ENCODE measurements at regions not wholly inside any gene's neighbourhood (a gene's known extent, or its start where the extent isn't known, plus 50 kb on each side); places are given as distances from the start of the nearest gene placed in this dataset.

DNA sequence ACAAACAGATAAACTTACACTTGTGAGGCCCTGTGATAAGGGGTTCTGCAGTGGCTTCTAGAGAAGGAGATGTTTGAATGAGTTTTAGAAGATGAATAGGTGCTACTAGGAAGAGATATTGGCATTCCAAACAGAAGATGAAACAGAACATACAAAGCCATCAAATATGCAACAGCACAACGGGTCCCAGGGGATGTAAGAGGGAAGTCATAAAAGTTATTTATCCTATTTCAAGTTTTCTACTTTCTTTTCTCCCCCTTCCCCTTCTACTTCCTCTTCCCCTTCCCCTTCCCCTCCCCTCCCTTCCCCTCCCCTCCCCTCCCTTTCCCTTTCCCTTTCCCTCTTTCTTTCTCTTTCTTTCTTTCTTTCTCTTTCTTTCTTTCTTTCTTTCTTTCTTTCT lies 94.9 kb upstream of the CADM1 start:
- no peak for DNase-seq

DNA sequence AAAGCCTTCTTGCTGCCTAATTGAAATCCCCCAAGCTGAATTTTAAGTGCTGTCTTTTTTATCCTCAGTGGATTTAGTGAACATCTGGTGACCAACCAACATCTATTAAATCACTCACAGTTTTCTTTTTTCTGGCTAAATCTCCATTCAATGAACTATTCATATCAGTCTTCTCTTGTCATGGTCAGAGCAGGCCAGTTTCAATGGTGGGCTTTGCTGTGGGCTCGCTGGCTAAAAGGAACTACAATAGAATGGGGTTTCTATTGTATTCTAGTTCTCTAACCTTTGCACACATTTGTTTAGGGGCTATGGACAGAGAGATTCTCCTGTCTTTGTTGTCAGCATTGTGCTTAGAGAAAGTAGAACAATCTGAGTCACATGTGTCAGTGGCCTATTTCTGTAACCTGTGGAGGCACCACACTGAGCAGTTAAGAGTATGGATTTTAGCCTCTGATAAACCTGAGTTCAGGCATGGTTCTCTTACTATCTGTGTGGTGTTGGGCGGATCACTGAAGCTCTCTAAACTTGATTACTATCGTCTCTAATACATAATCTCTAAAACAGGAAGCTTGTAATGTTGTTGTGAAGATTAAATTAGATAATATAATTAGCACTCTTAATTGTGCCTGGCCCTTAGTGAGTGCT lies 94.2 kb upstream of the CADM1 start:
- no peak for DNase-seq

DNA sequence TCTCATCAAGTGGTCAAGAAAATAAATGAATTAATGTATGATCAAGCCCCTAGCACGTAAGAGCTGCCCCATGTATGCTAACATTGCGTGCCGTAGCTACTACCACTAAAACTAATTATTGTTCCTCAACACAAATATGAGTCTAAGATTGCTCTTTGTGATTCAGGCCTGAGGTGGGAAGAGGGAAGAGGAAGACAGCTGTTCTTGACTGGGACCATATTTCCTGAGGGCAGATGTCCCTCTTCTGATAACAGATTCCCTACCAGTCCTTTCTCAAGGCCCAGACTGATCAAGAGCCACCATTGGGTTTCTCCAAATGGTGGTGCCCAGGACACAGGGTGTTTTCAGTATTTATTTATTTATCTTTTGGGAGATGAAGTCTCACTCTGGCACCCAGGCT lies 87.2 kb upstream of the CADM1 start:
- no peak for DNase-seq

DNA sequence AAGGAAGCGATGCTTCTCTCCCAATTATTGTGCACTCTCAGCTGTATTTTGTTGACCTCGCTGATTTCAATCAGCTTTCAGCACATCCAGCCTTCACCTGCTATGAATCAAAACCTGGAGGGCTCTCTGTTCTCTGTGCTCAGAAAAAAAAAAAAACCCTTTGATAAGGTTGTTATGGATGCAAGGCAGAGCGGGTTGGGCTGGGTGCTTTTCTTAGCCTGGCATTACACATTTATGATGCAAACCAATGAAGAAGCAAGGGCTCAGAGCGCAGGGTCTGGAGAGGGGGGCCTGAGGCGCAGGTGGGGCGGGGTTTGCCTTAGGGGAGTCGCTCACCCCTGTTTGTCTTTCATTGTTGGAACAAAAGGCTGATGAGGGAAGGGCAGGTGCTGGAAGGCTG lies 86.0 kb upstream of the CADM1 start:
- DNase-seq: no peak

DNA sequence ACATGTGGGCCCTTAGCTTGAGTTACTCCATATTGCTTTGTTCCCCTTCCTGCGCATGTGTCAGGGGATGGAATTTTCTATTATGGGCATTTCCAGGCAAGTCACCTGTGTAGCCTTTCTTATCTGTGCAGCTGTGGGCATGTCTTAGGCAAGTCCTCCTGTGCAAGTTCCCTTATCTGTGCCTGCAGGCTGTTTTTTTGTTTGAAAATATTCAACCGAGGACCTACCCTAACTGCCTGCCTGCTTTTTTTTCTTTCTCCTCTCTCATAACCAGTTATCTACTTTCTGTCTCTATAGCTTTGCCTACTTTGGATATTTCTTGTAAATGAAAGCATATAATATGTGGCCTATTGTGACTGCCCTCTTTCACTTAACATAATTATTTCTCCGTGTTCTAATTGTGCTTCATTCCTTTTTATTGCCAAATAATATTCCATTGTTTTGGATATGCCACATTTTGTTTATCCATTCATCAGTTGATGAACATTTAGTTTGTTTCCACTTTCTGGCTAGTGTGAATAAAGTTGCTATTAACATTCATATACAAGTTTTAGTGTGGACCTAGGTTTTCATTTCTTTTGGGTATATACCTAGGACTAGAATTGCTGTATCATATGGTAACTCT lies 83.6 kb upstream of the CADM1 start:
- DNase-seq: no peak

DNA sequence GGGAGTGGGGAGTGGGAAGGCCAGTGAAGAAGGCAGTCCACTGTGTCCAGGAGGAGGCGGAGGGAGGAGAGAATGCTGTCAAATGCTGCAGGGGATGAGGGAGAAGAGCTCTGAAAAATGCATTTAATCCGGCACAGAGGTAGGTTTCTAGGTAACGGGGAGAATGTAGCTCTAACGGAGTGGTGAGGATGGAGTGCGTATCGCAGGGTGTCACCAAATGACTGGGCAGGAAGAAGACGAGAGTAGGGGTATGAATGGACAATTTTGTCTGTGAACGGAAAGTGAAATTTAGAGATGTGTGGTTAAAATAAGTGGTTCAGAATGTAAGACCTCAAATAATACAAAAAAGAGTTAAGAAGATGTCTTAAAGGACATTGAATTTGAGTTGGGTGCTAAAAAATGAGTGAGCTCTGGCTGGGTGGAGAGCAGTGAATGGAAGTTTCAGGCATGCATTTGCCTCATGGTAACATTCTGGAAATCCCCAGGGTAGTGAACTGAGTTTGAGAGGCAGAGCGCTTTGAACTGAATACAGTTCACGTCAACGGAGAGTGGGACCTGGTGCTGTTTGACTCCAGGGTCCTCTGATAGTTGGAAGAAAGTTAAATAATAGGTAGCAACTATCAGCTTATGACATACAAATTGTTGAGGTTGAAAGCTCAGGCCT lies 81.3 kb upstream of the CADM1 start:
- no peak for DNase-seq

DNA sequence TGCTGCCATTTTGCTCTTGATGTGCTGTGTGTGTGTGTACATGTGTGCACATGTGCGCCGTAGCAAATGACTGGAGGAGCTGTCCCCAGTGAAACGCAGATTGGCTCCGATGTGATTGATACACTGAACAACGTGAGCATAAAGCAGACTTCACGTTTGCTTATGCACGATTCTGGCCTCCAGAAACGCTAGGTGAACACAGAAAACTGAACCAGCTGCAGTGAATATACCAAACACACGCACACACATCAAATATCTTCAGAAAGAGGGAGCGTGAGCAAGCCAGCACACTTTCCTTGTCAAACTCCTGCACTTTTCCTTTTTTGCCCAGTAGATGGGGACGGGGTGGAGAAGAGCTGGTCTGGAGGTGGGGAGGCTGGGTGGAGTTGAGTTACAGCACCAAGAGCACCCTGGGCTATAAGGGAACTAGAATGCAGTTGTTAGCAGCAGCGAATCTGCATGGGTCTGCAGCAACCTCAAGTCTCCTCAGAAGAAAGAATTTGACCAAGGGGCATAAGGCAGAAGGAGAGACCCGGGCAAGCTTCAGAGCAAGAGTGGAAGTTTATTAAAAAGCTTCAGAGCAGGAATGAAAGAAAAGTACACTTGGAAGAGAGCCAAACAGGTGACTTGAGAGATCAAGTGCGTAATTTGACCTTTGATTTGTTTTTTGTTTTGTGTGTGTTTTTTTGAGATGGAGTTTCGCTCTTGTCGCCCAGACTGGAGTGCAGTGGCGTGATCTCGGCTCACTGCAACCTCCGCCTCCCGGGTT lies 77.8 kb upstream of the CADM1 start:
- DNase-seq: no peak

DNA sequence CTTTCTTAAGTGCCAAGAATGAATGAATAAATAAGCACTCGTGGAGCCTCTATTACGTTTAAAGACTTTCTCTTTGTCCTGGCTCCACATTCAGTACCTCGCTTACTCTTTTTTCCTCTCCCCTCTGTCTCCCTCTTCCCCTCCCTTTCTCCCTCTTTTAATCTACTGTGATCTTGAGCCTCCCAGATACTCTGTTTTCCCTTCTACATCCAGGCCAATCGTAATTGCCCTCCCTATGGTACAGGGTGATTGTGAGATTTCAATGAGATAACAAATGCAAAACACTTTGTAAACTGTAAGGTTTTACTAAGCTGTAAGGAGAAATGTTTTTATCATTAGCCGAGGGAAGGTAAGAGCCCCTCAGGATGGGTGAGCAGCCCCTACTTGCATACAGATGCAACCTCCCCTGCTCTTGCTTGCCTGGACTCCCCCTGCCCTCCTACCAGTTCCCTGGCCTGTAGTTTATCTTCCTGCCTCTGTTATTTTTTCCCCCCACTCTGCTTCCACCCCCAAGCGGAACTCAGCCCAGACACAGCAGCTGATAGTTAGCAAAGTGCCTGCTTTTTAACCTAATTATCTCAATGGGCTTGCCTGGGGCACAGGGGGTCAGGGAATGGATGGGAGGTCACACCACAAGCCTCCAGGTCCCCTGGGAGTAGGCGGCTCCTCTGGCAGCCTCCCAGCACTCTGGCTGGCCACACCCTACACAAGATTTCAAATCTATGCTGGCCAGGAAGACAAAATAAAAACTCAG lies 76.9 kb upstream of the CADM1 start:
- no peak for DNase-seq

DNA sequence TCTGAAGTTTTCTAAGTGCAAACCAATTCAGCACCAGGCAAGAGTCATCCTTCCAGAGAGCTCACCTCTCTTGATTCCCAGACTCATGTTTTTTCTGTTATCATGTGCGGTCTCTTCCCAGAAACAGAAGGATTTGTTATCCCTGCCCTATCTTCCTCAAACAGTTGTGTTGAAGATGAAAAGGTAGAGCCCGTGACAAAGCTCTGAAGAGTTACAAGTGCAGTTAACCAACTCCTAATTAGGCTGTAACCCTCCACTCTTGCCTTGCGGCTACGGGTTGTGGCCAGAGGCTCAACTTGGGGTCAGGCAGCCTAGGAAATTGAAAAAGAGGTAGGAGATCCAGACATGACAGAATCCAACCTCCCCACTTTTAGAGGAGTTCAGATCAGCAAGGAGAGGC lies 76.2 kb upstream of the CADM1 start:
- no peak for DNase-seq

DNA sequence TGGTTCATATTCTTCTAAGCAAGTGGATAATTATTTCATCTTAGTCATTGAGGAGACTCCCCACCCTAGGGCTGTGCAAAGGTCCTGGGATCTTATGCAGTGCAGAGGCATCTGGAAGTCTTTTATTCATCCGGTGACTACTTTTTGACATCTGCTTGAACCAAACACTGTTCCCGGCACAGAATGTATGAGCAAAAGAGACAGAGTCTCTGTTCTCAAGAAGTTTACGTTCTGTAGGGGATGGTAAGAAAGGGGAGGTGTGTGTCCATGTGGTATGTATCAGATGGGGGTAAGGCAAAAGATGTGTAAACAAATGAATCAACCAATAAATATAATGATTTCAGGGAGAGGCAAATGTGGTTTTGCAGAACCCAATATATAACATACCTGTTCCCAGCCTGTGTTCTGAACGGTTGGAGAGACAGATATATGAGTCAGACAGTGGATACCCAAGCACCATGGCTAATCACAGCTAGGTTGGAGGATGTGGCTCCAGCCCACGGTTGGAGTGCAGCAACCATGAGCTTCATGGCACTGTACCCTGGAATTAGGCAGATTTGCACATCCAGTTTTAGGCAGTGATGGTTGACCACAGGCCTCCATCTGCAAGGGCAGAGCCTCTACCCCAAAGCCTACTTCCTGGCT lies 75.1 kb upstream of the CADM1 start:
- DNase-seq: no peak

DNA sequence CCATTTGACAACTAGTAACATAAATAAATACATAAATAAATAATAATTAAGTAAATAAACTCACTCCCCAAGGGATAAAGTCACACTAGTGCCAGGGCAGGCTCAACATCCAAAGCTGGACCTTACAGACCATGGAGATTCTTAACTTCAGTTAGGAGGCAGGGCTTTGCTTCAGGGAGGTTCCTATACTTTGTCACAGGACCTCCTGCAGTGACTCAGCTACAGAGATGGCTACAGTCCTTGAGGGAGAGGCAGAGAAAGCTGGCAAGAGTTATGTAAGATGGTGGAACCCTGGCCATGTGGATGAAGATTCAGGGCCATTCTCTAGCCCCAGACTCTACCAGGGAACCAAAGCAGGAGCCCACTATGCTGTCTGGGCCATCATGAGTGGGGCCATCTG lies 74.1 kb upstream of the CADM1 start:
- DNase-seq: no peak

DNA sequence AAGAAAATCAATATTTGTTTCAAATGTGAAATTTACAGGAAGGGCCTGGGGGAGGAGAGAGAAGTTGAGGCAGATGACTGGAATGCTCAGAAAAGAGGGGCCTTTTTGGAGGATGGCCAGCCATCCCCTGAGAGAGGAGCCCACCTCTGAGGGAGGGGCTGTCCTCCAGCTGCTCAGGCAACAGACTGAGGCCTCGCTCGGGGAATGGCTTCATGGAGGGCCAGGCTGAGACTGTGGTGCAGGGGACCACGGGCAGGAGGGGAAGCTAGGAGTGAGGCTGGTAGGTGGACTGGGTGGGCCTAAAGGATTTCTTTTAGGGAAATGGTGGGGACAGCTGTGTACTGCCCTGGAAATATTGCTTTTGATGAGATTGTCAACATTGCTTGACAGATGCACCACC lies 73.5 kb upstream of the CADM1 start:
- DNase-seq: no peak

DNA sequence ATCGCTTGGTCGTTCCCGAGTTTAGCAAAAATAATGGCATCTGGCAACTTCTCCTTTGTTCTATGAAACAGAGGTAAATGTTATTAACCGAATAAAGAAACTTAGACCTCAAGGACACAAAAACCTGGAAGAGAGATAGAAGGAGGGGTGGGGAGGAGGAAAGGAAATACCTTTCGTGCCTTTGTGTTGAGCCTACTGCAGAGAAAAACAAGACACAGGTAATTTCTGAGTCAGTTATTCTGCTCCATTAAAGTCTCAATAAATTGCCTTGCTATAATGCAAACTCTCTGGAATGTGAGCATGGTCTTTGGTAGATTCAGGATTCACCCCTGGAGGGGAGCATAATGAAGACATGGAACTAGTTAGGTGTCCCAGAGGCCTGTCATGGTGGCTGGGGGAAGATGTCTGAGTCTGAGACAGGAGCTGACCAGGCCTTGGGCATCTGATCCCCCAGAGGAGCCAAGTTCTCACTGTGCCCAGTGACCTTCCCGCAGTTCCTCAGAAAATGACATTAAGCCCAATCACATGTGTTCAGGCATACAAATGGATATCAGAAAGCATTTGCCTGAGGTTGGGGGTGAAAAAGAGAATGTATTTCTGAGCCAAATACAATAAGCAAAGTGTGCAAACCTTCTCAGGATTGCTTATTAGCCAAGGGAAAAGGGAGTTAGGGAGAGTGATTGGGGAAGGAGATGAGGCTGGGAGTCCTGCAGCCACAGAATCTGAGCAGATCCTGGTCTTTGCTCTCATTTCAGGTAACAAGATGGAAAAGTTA lies 72.6 kb upstream of the CADM1 start:
- no peak for DNase-seq

DNA sequence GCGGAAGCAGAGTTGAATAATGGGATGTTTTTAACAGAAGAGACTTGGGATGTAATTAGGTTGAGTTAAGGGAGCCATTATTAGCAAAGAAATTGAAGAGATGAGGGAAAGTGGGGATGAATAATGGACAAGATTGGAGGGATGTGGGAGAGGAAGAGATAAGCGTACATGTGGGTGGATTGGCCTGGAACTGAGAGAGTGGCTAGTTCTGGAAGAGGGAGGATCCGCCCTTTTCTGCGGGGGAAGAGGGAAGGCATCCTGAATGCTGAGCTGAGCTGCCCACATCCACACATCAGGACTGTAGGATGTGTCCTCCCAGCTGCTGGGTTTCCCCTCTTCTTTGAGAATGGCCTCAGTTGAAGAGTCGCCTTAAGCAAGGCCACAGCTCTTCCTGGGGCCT lies 68.3 kb upstream of the CADM1 start:
- DNase-seq: no peak

DNA sequence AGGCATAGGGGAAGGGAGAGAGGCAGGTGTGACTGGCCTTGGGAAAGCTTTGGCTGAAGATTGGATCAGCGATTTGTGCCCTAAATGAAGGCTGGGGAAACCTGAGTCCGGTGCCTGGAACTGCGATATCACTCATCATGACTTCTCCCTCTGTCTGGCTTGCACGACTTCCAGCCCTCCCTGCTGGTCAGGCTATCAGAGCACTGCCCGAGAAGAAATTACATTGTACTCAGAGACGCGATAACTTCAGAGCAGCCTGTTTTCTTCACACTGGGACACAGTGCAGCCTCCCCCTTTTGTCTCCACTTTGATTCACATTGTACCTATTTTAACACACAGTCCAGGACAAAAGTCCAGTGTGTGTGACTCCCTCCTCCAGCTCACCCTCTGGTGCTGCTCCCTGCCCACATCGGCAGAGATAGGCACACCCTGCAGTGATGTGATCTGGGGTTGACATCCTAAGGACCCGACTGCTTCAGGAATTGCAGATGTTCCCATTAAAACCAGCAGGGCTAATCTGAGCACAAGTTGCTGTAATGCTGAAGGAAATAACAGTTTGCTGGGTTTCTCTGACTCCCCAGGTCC lies 62.1 kb upstream of the CADM1 start:
- no peak for DNase-seq

DNA sequence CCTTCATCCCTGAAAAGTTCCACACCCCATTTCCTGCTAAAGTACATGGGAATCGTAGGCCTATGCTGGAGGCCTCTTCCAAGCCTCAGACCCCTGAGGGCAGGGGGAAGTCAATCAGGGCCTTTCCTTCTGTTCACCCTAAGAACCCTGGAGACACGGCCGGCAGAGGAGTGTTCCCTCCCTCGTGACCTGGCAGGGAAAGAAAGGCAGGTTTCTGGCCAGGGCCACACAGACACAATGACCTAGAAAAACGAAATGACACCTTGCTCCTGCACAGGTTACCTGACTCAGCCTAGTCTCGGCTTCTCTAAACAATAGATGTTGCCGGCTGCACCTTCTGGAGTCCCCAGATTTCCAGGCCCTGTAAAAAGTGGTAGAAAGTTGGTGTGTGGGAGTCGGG lies 60.6 kb upstream of the CADM1 start:
- no peak for DNase-seq

DNA sequence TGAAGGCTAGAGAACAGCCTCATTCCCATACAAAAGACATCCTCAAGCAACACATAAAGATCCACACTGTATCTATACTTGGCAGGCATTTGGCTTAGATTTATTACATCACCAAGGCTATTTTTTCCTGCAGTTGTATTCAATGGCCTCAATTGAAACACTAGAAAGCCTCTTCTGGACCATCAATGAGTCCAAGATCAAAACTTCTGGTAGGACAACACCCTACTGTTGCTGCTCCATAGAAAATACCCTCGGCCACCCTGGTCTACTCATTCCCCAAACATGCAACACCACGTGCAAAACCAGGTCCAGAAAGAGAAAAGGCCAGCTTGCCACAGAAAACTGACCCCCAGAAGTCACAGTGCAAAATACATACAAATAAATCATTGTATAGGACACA lies 56.9 kb upstream of the CADM1 start:
- DNase-seq: no peak

DNA sequence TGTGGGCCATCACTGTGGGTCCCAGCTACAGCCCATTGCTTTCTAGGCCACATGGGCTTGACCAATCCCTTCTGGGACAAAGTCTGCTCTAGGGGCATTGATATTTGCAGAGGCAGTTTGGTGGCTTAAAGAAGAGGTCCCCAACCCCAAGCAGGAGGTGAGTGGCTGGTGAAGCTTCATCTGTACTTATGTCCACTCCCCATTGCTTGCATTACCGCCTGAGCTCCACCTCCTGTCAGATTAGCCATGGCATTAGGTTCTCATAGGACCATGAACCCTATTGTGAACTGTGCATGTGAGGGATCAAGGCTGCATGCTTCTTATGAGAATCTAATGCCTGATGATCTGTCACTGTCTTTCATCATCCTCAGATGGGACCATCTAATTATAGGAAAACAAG lies 54.4 kb upstream of the CADM1 start:
- DNase-seq: no peak

DNA sequence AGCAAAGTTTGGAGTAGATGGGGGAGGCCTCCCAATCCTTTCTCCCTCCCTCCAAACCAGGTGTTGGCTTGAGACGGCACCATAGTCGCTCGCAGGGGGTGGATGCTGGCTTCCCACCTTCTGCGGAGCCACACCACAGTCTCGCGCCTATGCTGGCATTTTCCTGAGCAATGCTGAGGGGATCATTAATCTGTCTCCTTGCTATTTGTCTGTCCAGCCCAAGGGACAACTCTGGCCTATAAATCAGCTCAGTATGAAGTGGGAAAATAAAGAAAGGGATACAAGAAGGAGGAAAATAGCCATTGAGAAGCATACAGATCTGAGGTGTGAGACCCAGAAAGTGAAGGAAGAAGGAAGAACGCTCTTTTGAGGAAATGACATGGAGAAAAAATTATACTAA lies 53.5 kb upstream of the CADM1 start:
- DNase-seq: no peak

DNA sequence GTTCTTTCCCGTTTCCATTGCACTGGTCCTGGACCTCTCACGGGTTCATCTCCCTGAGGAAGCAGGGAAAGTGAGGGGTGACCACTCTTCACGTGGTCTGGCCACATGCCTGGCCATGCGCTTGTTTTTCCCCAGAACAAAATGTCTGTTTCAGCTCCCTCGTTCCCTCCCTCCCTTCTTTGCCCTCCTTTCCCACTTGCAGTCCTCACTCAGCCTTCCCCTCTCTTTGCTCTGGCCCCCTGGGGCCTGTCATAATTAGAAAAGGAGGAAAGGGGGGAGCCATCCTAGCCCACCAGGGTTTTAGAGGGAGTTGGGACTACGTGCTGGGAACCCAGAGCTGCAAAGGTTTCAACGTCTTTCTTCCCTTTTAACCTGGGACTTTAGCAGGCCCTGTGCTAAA lies 52.8 kb upstream of the CADM1 start:
- no peak for DNase-seq

DNA sequence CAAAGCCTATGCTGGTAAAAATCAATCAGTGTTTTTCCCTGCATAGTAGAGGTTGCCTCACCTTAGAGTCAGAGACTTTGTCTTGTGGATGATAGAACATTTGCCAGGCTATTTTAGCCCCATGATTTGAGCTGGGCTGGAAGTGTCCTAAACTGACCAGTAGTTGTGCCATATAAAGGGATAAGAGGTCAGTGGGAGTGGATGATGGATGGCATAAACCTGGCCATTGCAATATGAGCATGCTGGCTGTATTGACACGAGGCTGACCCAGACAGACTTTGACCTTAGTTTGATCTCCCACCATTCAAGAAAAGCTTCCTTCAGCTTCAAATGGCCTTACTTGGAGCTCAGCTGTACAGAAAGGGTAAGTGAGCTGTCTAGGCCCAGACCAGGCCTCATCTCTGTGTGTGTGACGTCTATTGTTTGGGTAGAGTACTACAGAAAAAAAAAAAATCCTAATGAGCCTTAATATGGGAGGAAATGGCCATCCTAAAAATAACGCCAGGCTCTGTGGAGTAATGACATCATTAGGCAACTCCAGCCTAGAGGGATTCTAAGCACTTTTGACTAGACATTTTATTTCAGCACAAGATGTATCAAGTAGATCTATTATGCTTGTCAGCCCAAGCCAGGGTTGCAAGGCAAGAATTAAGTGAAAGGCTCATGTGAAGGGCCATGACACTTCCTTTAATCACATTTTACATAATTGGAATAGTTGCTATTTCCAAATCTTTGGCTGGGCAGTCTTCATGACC lies 51.3 kb upstream of the CADM1 start:
- no peak for DNase-seq
